Fibroblast of skin of right quadriceps (primary cell): ENCODE measurements at regions not wholly inside any gene's neighbourhood (a gene's known extent, or its start where the extent isn't known, plus 50 kb on each side); places are given as distances from the start of the nearest gene placed in this dataset.
"Not testable (repeated sequence)": the region's sequence is repeated elsewhere in the genome, so short reads cannot be mapped to it uniquely, and the experiment has no call there.

Source experiments
- DNase-seq: peaks from one replicate; pipeline ENCODE4 v3.0.0-alpha.2; 2013

GRCh38 chr10:106378251-106378650 lies 786.3 kb downstream of the SORCS1 start:
- no peak for DNase-seq

GRCh38 chr10:106370751-106371150 lies 793.8 kb downstream of the SORCS1 start:
- no peak for DNase-seq

GRCh38 chr10:106360870-106361269 lies 803.6 kb downstream of the SORCS1 start:
- DNase-seq = peak; percentile 92

GRCh38 chr10:106355450-106355849 lies 809.1 kb downstream of the SORCS1 start:
- DNase-seq = no peak

GRCh38 chr10:106348933-106349332 lies 815.6 kb downstream of the SORCS1 start:
- DNase-seq = no peak

- DNase-seq = no peak
Observed at GRCh38 chr10:106347547-106347946, 817.0 kb downstream of the SORCS1 start.

GRCh38 chr10:106343539-106343938 lies 821.0 kb downstream of the SORCS1 start:
- DNase-seq = not testable (repeated sequence)

- DNase-seq = no peak
Observed at GRCh38 chr10:106341356-106341755, 823.1 kb downstream of the SORCS1 start.

- peak; percentile 77 for DNase-seq
Observed at GRCh38 chr10:106338486-106338885, 826.0 kb downstream of the SORCS1 start.

- no peak for DNase-seq
Observed at GRCh38 chr10:106336874-106337273, 827.6 kb downstream of the SORCS1 start.

- DNase-seq = no peak
Observed at GRCh38 chr10:106327747-106328146, 836.8 kb downstream of the SORCS1 start.

GRCh38 chr10:106320876-106321275 lies 843.6 kb downstream of the SORCS1 start:
- no peak for DNase-seq

- DNase-seq = no peak
Observed at GRCh38 chr10:106320078-106320477, 844.4 kb downstream of the SORCS1 start.

- no peak for DNase-seq
Observed at GRCh38 chr10:106317554-106317953, 847.0 kb downstream of the SORCS1 start.

GRCh38 chr10:106313041-106313440 lies 851.5 kb downstream of the SORCS1 start:
- no peak for DNase-seq

GRCh38 chr10:106312087-106312486 lies 852.4 kb downstream of the SORCS1 start:
- no peak for DNase-seq

GRCh38 chr10:106311590-106311989 lies 852.9 kb downstream of the SORCS1 start:
- DNase-seq = no peak

GRCh38 chr10:106310596-106310995 lies 853.9 kb downstream of the SORCS1 start:
- no peak for DNase-seq

- no peak for DNase-seq
Observed at GRCh38 chr10:106309376-106309775, 855.1 kb downstream of the SORCS1 start.

GRCh38 chr10:106308284-106308683 lies 856.2 kb downstream of the SORCS1 start:
- no peak for DNase-seq

- DNase-seq = no peak
Observed at GRCh38 chr10:106304056-106304455, 860.5 kb downstream of the SORCS1 start.

GRCh38 chr10:106302961-106303360 lies 861.5 kb downstream of the SORCS1 start:
- no peak for DNase-seq

GRCh38 chr10:106301146-106301545 lies 863.4 kb downstream of the SORCS1 start:
- no peak for DNase-seq

GRCh38 chr10:106296750-106297392 lies 867.6 kb downstream of the SORCS1 start:
- no peak for DNase-seq
